H1 (cell line): ENCODE measurements at regions not wholly inside any gene's neighbourhood (a gene's known extent, or its start where the extent isn't known, plus 50 kb on each side); places are given as distances from the start of the nearest gene placed in this dataset.

Experiments used
- CTCF ChIA-PET: fragments of 300-600 bp; sonication (Branson Sonifier 250); formaldehyde crosslinking; loops from one replicate; lab custom pipeline; 2021; ENCODE audit not compliant: partially characterized antibody; lab: Charles Lee
- POLR2A ChIA-PET: fragments of 300-600 bp; sonication (Branson Sonifier 250); formaldehyde crosslinking; loops from one replicate; lab custom pipeline; 2021; ENCODE audit warnings: inconsistent platforms; ENCODE audit not compliant: partially characterized antibody; lab: Charles Lee
- DNase-seq, 2 experiments: peaks; one replicate each; pipeline versions ENCODE4 v3.0.0 to v3.0.0-alpha.2; 2010 to 2022; ENCODE audit warnings: low spot score in 2 of 2, low read depth in 1 of 2, mixed read lengths in 1 of 2
- FAIRE-seq: peaks from 2 replicates; lab custom pipeline; 2011; peaks lifted over from hg19 to GRCh38; lab: Jason Lieb, UNC
- H2AFZ ChIP-seq: 2 replicates; pipeline ENCODE4 v1.8.1; 2012; ENCODE audit warnings: low read length, inconsistent platforms
- H2AK5ac ChIP-seq: 2 replicates; pipeline ENCODE4 v1.6.1; 2013; ENCODE audit warnings: low read depth, low read length
- H2BK120ac ChIP-seq: replicated peaks from 2 replicates; pipeline ENCODE3; 2013; ENCODE audit warnings: low read depth, low read length, inconsistent platforms
- H2BK12ac ChIP-seq: 2 replicates; pipeline ENCODE4 v1.6.1; 2013; ENCODE audit warnings: low read depth, low read length
- H2BK15ac ChIP-seq: 2 replicates; pipeline ENCODE4 v1.6.1; 2013; ENCODE audit warnings: low read length
- H2BK20ac ChIP-seq: 2 replicates; pipeline ENCODE4 v1.6.1; 2013; ENCODE audit warnings: low read length
- H2BK5ac ChIP-seq: 2 replicates; pipeline ENCODE4 v1.6.1; 2013; ENCODE audit warnings: low read depth, low read length
- H3K14ac ChIP-seq: 2 replicates; pipeline ENCODE4 v1.6.1; 2013; ENCODE audit warnings: inconsistent platforms; ENCODE audit not compliant: insufficient read length
- H3K18ac ChIP-seq: 2 replicates; pipeline ENCODE4 v1.6.1; 2013; ENCODE audit warnings: low read length; ENCODE audit errors: extremely low read depth
- H3K23ac ChIP-seq: 2 replicates; pipeline ENCODE4 v1.6.1; 2013; ENCODE audit warnings: inconsistent platforms; ENCODE audit not compliant: insufficient read length
- H3K23me2 ChIP-seq: 2 replicates; pipeline ENCODE4 v1.6.1; 2013; ENCODE audit warnings: low read depth, low read length
- H3K27ac ChIP-seq: 2 replicates; pipeline ENCODE4 v1.6.1; 2011; ENCODE audit warnings: low read depth, low read length, inconsistent platforms
- H3K27me3 ChIP-seq, 4 experiments: replicated peaks in 1 of 4; 1 replicate in 1 of 4; 2 replicates in 3 of 4; pipeline versions ENCODE4 v1.6.1 to v1.8.1; 2011 to 2013; ENCODE audit warnings: low read length in 3 of 4, mild to moderate bottlenecking in 3 of 4, inconsistent platforms in 2 of 4, mixed read lengths in 2 of 4, moderate library complexity in 1 of 4; ENCODE audit not compliant: control insufficient read depth in 3 of 4, insufficient read depth in 3 of 4; ENCODE audit errors: extremely low read depth in 1 of 4
- H3K36me3 ChIP-seq, 4 experiments: 2 replicates each; pipeline versions ENCODE4 v1.6.1 to v1.8.1; 2011 to 2013; ENCODE audit warnings: mild to moderate bottlenecking in 4 of 4, low read length in 3 of 4, moderate library complexity in 2 of 4, control low read depth in 1 of 4, inconsistent platforms in 1 of 4; ENCODE audit not compliant: insufficient read depth in 4 of 4, control insufficient read depth in 2 of 4
- H3K4ac ChIP-seq: replicated peaks from 2 replicates; pipeline ENCODE3; 2013; ENCODE audit warnings: low read length, low read depth, mixed read lengths, inconsistent platforms; ENCODE audit not compliant: insufficient read length
- H3K4me1 ChIP-seq, 4 experiments: replicated peaks in 1 of 4; 1 replicate in 1 of 4; 2 replicates in 3 of 4; pipeline versions ENCODE4 v1.6.1 to v1.8.1; 2011 to 2013; ENCODE audit warnings: low read length in 3 of 4, inconsistent platforms in 2 of 4, mixed read lengths in 1 of 4; ENCODE audit not compliant: insufficient read depth in 4 of 4, control insufficient read depth in 3 of 4
- H3K4me2 ChIP-seq, 2 experiments: 2 replicates each; pipeline versions ENCODE4 v1.6.1 to v1.8.1; 2011 to 2013; ENCODE audit warnings: low read depth in 2 of 2, low read length in 2 of 2, control low read depth in 1 of 2, inconsistent platforms in 1 of 2, mild to moderate bottlenecking in 1 of 2; ENCODE audit not compliant: insufficient read depth in 1 of 2
- H3K4me3 ChIP-seq, 4 experiments: fragments of 200-600, 300-600 bp in 1 of 4; sonication (generic), shearing (Covaris generic), sonication (Bioruptor Twin) in 1 of 4; 2 replicates each; pipeline versions ENCODE4 v1.5.1 to v1.8.1; 2011 to 2016; ENCODE audit warnings: low read length in 4 of 4, low read depth in 3 of 4, control low read depth in 2 of 4, inconsistent platforms in 2 of 4, mild to moderate bottlenecking in 2 of 4, mixed read lengths in 1 of 4, moderate library complexity in 1 of 4; ENCODE audit not compliant: insufficient read depth in 2 of 4; ENCODE audit errors: extremely low read depth in 1 of 4
- H3K56ac ChIP-seq: replicated peaks from 2 replicates; pipeline ENCODE3; 2013; ENCODE audit warnings: low read depth, mild to moderate bottlenecking, mixed read lengths, low read length, inconsistent platforms; ENCODE audit not compliant: insufficient read length
- H3K79me1 ChIP-seq: 2 replicates; pipeline ENCODE4 v1.6.1; 2013; ENCODE audit warnings: low read depth, low read length, control low read depth
- H3K79me2 ChIP-seq, 2 experiments: 2 replicates each; pipeline versions ENCODE4 v1.6.1 to v1.8.1; 2012 to 2013; ENCODE audit warnings: low read length in 2 of 2, mild to moderate bottlenecking in 2 of 2, inconsistent platforms in 1 of 2; ENCODE audit not compliant: insufficient read depth in 2 of 2, control insufficient read depth in 1 of 2
- H3K9ac ChIP-seq, 4 experiments: replicated peaks in 1 of 4; 1 replicate in 1 of 4; 2 replicates in 3 of 4; pipeline versions ENCODE4 v1.6.1 to v1.8.1; 2011 to 2013; ENCODE audit warnings: low read depth in 3 of 4, low read length in 3 of 4, control low read depth in 2 of 4, mild to moderate bottlenecking in 2 of 4, moderate library complexity in 2 of 4, inconsistent platforms in 1 of 4; ENCODE audit errors: extremely low read depth in 1 of 4
- H3K9me3 ChIP-seq, 2 experiments: 2 replicates each; pipeline versions ENCODE4 v1.6.1 to v1.8.1; 2012 to 2013; ENCODE audit warnings: mild to moderate bottlenecking in 2 of 2, moderate library complexity in 2 of 2, control low read depth in 1 of 2, inconsistent platforms in 1 of 2, low read depth in 1 of 2, low read length in 1 of 2, mixed read lengths in 1 of 2; ENCODE audit not compliant: insufficient read depth in 2 of 2
- H4K20me1 ChIP-seq, 2 experiments: replicated peaks in 1 of 2; 2 replicates each; pipeline versions ENCODE3 to v1.8.1; 2011 to 2013; ENCODE audit warnings: inconsistent platforms in 2 of 2, low read length in 2 of 2, mild to moderate bottlenecking in 1 of 2; ENCODE audit not compliant: insufficient read depth in 2 of 2, control insufficient read depth in 1 of 2
- H4K5ac ChIP-seq: 2 replicates; pipeline ENCODE4 v1.6.1; 2013; ENCODE audit warnings: low read length, low read depth, mixed read lengths, inconsistent platforms; ENCODE audit not compliant: insufficient read length
- H4K8ac ChIP-seq: 2 replicates; pipeline ENCODE4 v1.8.0; 2013; ENCODE audit warnings: mild to moderate bottlenecking, moderate library complexity, low read length, inconsistent platforms; ENCODE audit not compliant: insufficient read depth; ENCODE audit errors: extremely low read depth
- H4K91ac ChIP-seq: replicated peaks from 2 replicates; pipeline ENCODE3; 2013; ENCODE audit warnings: low read length, mixed read lengths, inconsistent platforms; ENCODE audit not compliant: insufficient read length
- BRCA1 ChIP-seq: IDR thresholded peaks from 2 replicates; pipeline ENCODE4 v1.6.1; 2012; ENCODE audit warnings: low read depth, low read length, improper control_type of control experiment
- EP300 ChIP-seq, 2 experiments: IDR thresholded peaks; 1 replicate in 1 of 2; 2 replicates in 1 of 2; pipeline ENCODE4 v1.6.1; 2011 to 2012; ENCODE audit warnings: low read depth in 2 of 2, low read length in 2 of 2, mild to moderate bottlenecking in 2 of 2, borderline replicate concordance in 1 of 2, inconsistent platforms in 1 of 2, moderate library complexity in 1 of 2
- EZH2 ChIP-seq: fragments of 200-600 bp; sonication (generic); IDR thresholded peaks from 2 replicates; pipeline ENCODE4 v1.7.1; 2012; ENCODE audit warnings: low read depth, mild to moderate bottlenecking, moderate library complexity, low read length, inconsistent platforms; ENCODE audit not compliant: severe bottlenecking
- HDAC2 ChIP-seq, 2 experiments: fragments of 300-600 bp in 1 of 2; sonication (generic) in 1 of 2; IDR thresholded peaks; 2 replicates each; pipeline ENCODE4 v1.6.1; 2011 to 2012; ENCODE audit warnings: low read depth in 2 of 2, low read length in 2 of 2, mild to moderate bottlenecking in 2 of 2, moderate library complexity in 2 of 2, borderline replicate concordance in 1 of 2, inconsistent platforms in 1 of 2
- KDM5A ChIP-seq: fragments of 200-600 bp; IDR thresholded peaks from 2 replicates; pipeline ENCODE4 v1.7.1; 2012; ENCODE audit warnings: mild to moderate bottlenecking, low read length, inconsistent platforms, mixed read lengths
- RAD21 ChIP-seq, 2 experiments: IDR thresholded peaks in 1 of 2; conservative IDR thresholded peaks in 1 of 2; 2 replicates each; pipeline ENCODE4 v1.6.1; 2011; ENCODE audit warnings: low read depth in 2 of 2, low read length in 2 of 2, improper control_type of control experiment in 1 of 2, inconsistent platforms in 1 of 2, mild to moderate bottlenecking in 1 of 2, moderate library complexity in 1 of 2
- RBBP5 ChIP-seq: IDR thresholded peaks from 2 replicates; pipeline ENCODE4 v1.7.1; 2012; ENCODE audit warnings: low read depth, mild to moderate bottlenecking, inconsistent platforms, low read length, moderate library complexity, borderline replicate concordance
- RNF2 ChIP-seq: fragments of 200-900, 300-1000 bp; sonication (generic); IDR thresholded peaks from 2 replicates; pipeline ENCODE4 v1.7.1; 2016; ENCODE audit warnings: borderline replicate concordance, low read depth, mild to moderate bottlenecking, antibody characterized with exemption, low read length; ENCODE audit not compliant: poor library complexity, severe bottlenecking; ENCODE audit errors: missing control alignments
- SIX5 ChIP-seq: IDR thresholded peaks from 2 replicates; pipeline ENCODE4 v1.6.1; 2011; ENCODE audit warnings: mild to moderate bottlenecking, low read depth, low read length
- TBP ChIP-seq: IDR thresholded peaks from 2 replicates; pipeline ENCODE4 v1.6.1; 2011; ENCODE audit warnings: low read depth, low read length, improper control_type of control experiment
- WGBS, 2 experiments: shearing (Covaris generic) in 1 of 2; methylation state at CpG; one replicate each; pipeline versions ENCODE4 v1.1.6 to v1.1.7; 2013 to 2015; ENCODE audit warnings: low lambda C conversion rate in 2 of 2, mixed read lengths in 2 of 2, inconsistent platforms in 1 of 2, low coverage in 1 of 2, missing lambda C conversion rate in 1 of 2; ENCODE audit not compliant: insufficient replicate concordance in 2 of 2, insufficient coverage in 1 of 2, insufficient read length in 1 of 2; ENCODE audit errors: extremely low coverage in 1 of 2, missing lambda C conversion rate in 1 of 2; 5-methylcytosine and 5-hydroxymethylcytosine counted together
- TF ChIP-seq, protein P1 (sequence below), 3 experiments: IDR thresholded peaks; 1 replicate in 2 of 3; 2 replicates in 1 of 3; pipeline versions ENCODE4 v1.5.1 to v1.6.1; 2011; ENCODE audit warnings: low read length in 3 of 3, mild to moderate bottlenecking in 3 of 3, inconsistent platforms in 2 of 3, low read depth in 1 of 3, moderate library complexity in 1 of 3; ENCODE audit not compliant: insufficient read depth in 1 of 3; ENCODE audit errors: control extremely low read depth in 1 of 3

DNA sequence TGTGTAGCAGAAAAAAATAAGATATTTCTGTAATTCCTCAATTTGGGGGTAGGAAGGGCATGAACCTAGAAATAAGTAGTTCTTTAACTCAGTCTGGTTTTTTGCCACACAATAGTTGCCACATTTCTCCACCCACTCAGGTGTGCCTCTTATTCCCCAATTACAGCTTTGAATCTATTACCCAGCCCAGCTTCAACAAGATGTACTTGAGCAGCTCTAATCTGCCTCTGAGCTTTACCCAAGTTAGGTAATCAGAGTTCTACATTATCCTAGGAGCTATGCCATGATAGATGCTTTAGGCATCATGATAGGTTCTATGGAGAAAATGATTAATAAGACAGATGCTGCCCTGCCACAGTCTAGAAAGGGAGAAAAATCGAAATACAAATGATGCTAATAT is 117.4 kb upstream of the GPRIN3 start:
- Histone ChIP-seq H3K27ac (no peak overlapping the region), H2BK5ac (no peak overlapping the region), H3K27me3 (no peaks in the 10 kb centered on the region), H4K5ac (no peak overlapping the region), H2BK120ac (no peak overlapping the region), H3K9ac (no peak overlapping the region), H3K23me2 (no peaks in the 10 kb centered on the region), H3K36me3 (no peaks in the 10 kb centered on the region), H3K4me1 (peaks cover 0 to under 1% (median 0%) of the 10 kb centered on the region in 4 experiments; a peak in 1 of 7 replicates), H3K18ac (no peak overlapping the region), H3K79me2 (no peaks in the 10 kb centered on the region), H2BK15ac (no peak overlapping the region), H3K4me3 (no peak overlapping the region), H2BK12ac (no peak overlapping the region), H2AK5ac (no peak overlapping the region), H3K9me3 (no peaks in the 10 kb centered on the region), H3K14ac (no peak overlapping the region), H3K56ac (no peak overlapping the region), H3K79me1 (no peaks in the 10 kb centered on the region), H4K8ac (no peak overlapping the region), H4K91ac (no peak overlapping the region), H2AFZ (no peak overlapping the region), H2BK20ac (no peak overlapping the region), H3K4ac (no peak overlapping the region), H3K23ac (no peak overlapping the region), H4K20me1 (no peaks in the 10 kb centered on the region), H3K4me2 (no peak overlapping the region)
- 63% methylated on average over 1 of the region's 1 CpG; no CpG with 5 or more reads in 1 of the 2 experiments for WGBS, 2 experiments
- ChIA-PET POLR2A (no interaction called here), CTCF (no interaction called here)
- DNase-seq (no peak), FAIRE-seq (no peak)
- TF ChIP-seq RAD21 (IDR thresholded peaks at IDR 0.05 in 1 of 2, conservative IDR thresholded peaks at IDR 0.05 in 1 of 2; ENCODE audit: low read depth in 2 of 2, low read length in 2 of 2) (no peak), TBP (no peak), HDAC2 (IDR thresholded peaks at IDR 0.05; ENCODE audit: borderline replicate concordance in 1 of 2, low read depth in 2 of 2, low read length in 2 of 2) (no peak), RBBP5 (no peak), SIX5 (no peak), EP300 (IDR thresholded peaks at IDR 0.05; ENCODE audit: borderline replicate concordance in 1 of 2, low read depth in 2 of 2, low read length in 2 of 2) (no peak), RNF2 (no peak), EZH2 (no peak), BRCA1 (no peak), KDM5A (no peak)
- TF ChIP-seq, protein P1, sequence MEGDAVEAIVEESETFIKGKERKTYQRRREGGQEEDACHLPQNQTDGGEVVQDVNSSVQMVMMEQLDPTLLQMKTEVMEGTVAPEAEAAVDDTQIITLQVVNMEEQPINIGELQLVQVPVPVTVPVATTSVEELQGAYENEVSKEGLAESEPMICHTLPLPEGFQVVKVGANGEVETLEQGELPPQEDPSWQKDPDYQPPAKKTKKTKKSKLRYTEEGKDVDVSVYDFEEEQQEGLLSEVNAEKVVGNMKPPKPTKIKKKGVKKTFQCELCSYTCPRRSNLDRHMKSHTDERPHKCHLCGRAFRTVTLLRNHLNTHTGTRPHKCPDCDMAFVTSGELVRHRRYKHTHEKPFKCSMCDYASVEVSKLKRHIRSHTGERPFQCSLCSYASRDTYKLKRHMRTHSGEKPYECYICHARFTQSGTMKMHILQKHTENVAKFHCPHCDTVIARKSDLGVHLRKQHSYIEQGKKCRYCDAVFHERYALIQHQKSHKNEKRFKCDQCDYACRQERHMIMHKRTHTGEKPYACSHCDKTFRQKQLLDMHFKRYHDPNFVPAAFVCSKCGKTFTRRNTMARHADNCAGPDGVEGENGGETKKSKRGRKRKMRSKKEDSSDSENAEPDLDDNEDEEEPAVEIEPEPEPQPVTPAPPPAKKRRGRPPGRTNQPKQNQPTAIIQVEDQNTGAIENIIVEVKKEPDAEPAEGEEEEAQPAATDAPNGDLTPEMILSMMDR (IDR thresholded peaks at IDR 0.05; ENCODE audit: control extremely low read depth in 1 of 3, insufficient read depth in 1 of 3, low read depth in 1 of 3, low read length in 3 of 3) = no peak
